Progenitor cell of endocrine pancreas (in vitro differentiated cells): ENCODE measurements at regions not wholly inside any gene's neighbourhood (a gene's known extent, or its start where the extent isn't known, plus 50 kb on each side); places are given as distances from the start of the nearest gene placed in this dataset.

ENCODE experiments used
- DNase-seq: peaks from one replicate; pipeline ENCODE4 v3.0.0; 2021; ENCODE audit warnings: low spot score; ENCODE audit not compliant: unreplicated experiment
- H3K27ac Mint-ChIP-seq: 2 replicates; pipeline ENCODE4 v1.8.0; 2021; ENCODE audit warnings: mild to moderate bottlenecking, moderate library complexity, mixed read lengths
- H3K27me3 Mint-ChIP-seq: 2 replicates; pipeline ENCODE4 v1.8.0; 2021; ENCODE audit warnings: mixed read lengths
- H3K36me3 Mint-ChIP-seq: 2 replicates; pipeline ENCODE4 v1.8.0; 2022; ENCODE audit warnings: mixed read lengths; ENCODE audit not compliant: insufficient read depth
- H3K4me1 Mint-ChIP-seq: 2 replicates; pipeline ENCODE4 v1.8.0; 2021; ENCODE audit warnings: low read depth, mixed read lengths
- H3K4me3 Mint-ChIP-seq: 2 replicates; pipeline ENCODE4 v1.8.0; 2021; ENCODE audit warnings: low read depth, mild to moderate bottlenecking, moderate library complexity, mixed read lengths
- H3K9me3 Mint-ChIP-seq: 2 replicates; pipeline ENCODE4 v1.8.0; 2021; ENCODE audit warnings: low read depth, mixed read lengths
- TF ChIP-seq, protein P1 (sequence below): fragments of 200-600 bp; sonication (generic); IDR thresholded peaks from one replicate; pipeline ENCODE4 v1.5.0; 2021; ENCODE audit warnings: antibody characterized with exemption, mild to moderate bottlenecking; ENCODE audit not compliant: unreplicated experiment

GRCh38 chr5:62938927-62939326 is 360.3 kb downstream of the LRRC70 start:
- no peak for DNase-seq
- H3K27me3 Mint-ChIP-seq, result no peaks in the 10 kb centered on the region
- no peaks in the 10 kb centered on the region for H3K36me3 Mint-ChIP-seq
- H3K27ac Mint-ChIP-seq, result no peak overlapping the region
- H3K4me1 Mint-ChIP-seq, result peaks cover 5% of the 10 kb centered on the region
- TF ChIP-seq, protein P1, sequence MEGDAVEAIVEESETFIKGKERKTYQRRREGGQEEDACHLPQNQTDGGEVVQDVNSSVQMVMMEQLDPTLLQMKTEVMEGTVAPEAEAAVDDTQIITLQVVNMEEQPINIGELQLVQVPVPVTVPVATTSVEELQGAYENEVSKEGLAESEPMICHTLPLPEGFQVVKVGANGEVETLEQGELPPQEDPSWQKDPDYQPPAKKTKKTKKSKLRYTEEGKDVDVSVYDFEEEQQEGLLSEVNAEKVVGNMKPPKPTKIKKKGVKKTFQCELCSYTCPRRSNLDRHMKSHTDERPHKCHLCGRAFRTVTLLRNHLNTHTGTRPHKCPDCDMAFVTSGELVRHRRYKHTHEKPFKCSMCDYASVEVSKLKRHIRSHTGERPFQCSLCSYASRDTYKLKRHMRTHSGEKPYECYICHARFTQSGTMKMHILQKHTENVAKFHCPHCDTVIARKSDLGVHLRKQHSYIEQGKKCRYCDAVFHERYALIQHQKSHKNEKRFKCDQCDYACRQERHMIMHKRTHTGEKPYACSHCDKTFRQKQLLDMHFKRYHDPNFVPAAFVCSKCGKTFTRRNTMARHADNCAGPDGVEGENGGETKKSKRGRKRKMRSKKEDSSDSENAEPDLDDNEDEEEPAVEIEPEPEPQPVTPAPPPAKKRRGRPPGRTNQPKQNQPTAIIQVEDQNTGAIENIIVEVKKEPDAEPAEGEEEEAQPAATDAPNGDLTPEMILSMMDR, result no peak
- H3K9me3 Mint-ChIP-seq, result no peaks in the 10 kb centered on the region
- H3K4me3 Mint-ChIP-seq, result no peak overlapping the region

- Mint-ChIP-seq H3K36me3 (no peaks in the 10 kb centered on the region), H3K27ac (no peak overlapping the region), H3K27me3 (no peaks in the 10 kb centered on the region), H3K4me1 (peaks cover 5% of the 10 kb centered on the region), H3K4me3 (no peak overlapping the region), H3K9me3 (no peaks in the 10 kb centered on the region)
- TF ChIP-seq, protein P1, result no peak
- DNase-seq, result no peak
These were observed 359.3 kb downstream of the LRRC70 start for GRCh38 chr5:62937661-62938558.

DNA sequence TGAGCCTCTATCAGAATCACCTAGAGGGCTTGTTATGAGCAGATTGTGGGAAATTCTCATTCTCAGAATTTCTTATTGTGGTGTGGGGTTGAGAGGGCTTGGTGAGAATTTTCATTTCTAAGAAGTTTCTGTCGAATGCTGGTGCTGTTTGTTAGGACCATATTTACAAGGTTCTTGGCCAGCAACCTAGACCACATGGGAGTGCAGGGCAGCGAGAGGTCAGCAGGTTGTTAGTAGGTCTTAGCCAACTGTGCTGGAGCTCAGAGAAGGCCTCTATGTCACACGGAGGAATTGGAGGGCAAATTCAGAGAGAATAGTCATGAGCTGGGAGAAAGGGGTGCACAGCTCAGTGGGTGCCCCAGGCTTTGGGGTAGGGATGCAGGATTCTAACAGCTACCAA is 357.0 kb downstream of the LRRC70 start:
- H3K36me3 Mint-ChIP-seq, result no peaks in the 10 kb centered on the region
- H3K4me3 Mint-ChIP-seq, result no peak overlapping the region
- no peaks in the 10 kb centered on the region for H3K9me3 Mint-ChIP-seq
- peaks cover 11% of the 10 kb centered on the region for H3K4me1 Mint-ChIP-seq
- TF ChIP-seq, protein P1, result no peak
- DNase-seq, result no peak
- no peak overlapping the region for H3K27ac Mint-ChIP-seq
- H3K27me3 Mint-ChIP-seq, result no peaks in the 10 kb centered on the region

- no peaks in the 10 kb centered on the region for H3K36me3 Mint-ChIP-seq
- H3K4me3 Mint-ChIP-seq, result no peak overlapping the region
- TF ChIP-seq, protein P1, result no peak
- no peaks in the 10 kb centered on the region for H3K9me3 Mint-ChIP-seq
- DNase-seq, result no peak
- peaks cover 11% of the 10 kb centered on the region for H3K4me1 Mint-ChIP-seq
- no peak overlapping the region for H3K27ac Mint-ChIP-seq
- no peaks in the 10 kb centered on the region for H3K27me3 Mint-ChIP-seq
These were observed 355.7 kb downstream of the LRRC70 start for GRCh38 chr5:62934319-62934718.

DNA sequence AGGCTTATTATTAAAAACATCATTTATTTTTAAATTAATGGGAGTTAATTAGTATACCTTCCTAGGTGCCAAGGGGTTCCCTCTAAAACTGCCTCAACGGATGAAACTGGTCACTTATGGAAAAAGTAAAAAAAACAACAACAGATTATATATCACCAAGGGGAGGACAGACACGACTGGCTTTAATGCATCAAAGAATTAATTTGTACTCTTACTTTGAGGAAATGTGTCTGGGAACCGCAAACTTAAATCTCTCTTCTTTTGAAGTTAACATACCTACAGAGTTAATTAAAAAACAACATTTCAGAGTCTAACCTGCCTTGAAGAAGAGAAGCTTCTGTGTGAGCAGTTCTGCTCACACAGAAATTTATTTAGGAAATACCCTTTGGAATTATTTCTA is 354.6 kb downstream of the LRRC70 start:
- TF ChIP-seq, protein P1, result no peak
- Mint-ChIP-seq H3K27ac (no peak overlapping the region), H3K4me1 (peaks cover 11% of the 10 kb centered on the region), H3K4me3 (no peak overlapping the region), H3K9me3 (no peaks in the 10 kb centered on the region), H3K36me3 (no peaks in the 10 kb centered on the region), H3K27me3 (no peaks in the 10 kb centered on the region)
- no peak for DNase-seq
